HG02970 (cell line): ENCODE measurements at regions not wholly inside any gene's neighbourhood (a gene's known extent, or its start where the extent isn't known, plus 50 kb on each side); places are given as distances from the start of the nearest gene placed in this dataset.

ENCODE experiments used
- ATAC-seq: cut with Tn5 transposase; IDR thresholded peaks from one replicate; pipeline ENCODE4 v1.9.1; 2021; ENCODE audit warnings: mild to moderate bottlenecking, moderate library complexity, moderate number of reproducible peaks; ENCODE audit not compliant: unreplicated experiment, low FRiP score

DNA sequence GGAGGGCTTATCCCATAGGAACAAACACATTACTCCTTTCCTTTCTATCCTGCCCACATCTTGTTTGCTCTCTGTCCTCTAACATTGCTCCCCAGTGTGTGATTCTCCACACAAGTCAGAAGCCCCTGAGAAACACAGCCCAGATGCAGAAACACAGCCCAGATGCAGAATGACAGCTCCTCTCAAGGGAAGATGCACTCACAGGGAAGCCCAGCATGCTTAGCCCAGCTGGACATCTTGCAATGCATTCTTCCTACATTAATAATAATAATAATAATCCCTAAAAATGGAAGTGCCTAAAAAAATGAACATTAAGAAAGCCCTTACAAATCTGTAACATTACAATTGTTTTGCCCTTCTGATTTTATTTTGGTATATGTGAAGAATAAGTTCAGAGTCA, 172.1 kb downstream of the CBLN2 start:
- ATAC-seq, result no peak

DNA sequence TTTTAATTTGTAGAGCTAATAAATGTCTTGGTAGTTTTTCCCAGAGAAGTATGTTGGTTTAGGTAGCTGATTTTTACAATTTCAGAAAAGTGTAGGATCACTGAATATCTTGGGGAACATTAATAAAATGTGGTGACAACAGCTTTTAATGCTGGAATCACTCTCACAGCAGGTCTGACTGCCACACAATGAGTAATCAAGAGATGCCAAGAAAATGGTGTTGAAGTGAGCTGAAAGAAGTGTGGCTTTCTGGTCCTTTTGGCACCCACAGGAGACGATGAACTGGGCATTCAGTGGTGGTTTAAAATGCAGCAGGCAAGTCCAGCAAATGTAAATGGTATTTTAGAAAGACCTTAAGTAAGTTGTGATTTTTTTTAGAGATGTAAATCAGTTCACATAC, 175.8 kb downstream of the CBLN2 start:
- ATAC-seq, result no peak

DNA sequence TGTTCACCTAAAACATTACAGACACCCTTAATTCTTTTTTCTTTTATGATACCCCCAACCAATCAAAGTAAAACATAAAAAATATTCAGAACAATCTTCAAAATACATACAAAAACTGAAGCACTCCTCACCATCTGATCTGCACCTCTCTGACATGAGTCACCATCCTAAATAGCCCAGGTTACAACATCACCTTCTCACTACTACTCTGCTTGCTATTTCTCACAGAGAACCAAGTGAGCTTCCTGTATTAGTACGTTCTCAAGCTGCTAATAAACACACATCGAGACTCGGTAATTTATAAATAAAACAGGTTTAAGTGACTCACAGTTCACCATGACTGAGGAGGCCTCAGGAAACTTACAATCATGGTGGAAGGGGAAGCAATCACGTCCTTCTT, 183.5 kb downstream of the CBLN2 start:
- no peak for ATAC-seq

DNA sequence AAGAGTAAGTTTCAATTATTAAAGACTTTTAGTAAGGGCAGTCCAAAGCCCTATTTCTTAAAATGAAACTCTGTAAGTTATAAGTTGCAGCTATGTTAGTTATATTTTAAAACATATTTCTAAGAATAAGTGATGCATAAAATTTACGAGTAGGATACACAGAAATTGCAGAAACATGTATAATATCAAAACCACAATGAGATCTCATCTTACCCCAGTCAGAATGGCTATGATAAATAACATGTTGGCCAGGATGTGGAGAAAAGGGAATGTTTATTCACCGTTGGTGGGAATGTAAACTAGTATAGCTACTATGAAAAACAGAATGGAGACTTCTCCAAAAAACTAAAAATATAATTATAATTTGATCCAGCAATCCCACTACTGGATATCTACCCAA, 201.2 kb downstream of the CBLN2 start:
- ATAC-seq, result no peak

DNA sequence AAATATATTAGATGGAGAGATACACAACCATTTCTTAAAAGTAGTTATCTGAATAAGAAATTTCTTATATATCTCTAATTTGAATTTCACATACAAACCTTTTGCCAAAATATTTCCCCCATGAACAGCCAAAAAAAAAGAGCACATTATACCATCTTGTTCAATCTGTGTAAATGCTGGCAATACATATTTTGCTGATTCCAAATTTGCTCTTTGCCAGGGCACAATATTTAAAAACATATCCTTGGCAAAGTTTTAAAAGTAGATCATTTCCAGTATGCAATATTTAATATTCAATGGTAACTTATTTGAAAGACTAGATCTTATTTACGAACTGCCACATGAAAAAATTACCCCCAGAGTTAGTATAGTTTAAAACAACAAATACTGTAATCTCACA, 204.2 kb downstream of the CBLN2 start:
- no peak for ATAC-seq

DNA sequence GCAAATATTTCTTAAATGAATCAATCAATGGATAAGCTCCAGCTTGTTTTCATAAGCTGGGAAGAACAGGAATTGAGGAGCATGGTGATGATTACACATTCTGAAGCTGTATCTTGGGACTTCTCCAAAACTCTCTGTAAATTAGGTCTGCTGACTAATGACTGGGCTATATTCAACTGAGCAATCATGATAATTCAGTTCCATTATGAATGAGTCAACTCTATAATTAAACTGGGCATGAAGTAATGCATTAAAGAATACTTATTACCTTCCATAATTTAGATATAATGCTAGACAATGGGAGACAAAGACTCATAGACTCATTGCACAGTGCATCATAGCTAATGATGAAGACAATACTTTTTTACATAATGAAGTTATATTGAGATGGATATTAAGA, 207.4 kb downstream of the CBLN2 start:
- no peak for ATAC-seq

DNA sequence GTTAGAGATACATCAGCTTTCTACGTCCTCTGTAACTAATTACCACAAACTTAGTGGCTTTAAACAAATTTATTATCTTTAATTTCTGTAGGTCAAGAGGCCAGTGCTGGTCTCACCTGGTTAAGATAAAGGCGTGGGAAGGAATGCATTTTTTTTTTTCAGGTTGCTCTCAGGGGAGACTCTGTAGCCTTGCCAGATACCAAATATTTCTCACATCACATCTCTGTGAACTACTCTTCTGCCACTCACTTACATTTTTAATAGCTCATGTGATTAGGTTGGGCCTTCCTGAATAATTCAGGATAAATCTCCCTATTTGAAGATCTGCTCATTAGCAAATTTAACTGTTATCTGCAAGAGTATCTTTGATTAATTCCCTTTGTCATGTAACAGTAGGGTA, 214.6 kb downstream of the CBLN2 start:
- no peak for ATAC-seq

DNA sequence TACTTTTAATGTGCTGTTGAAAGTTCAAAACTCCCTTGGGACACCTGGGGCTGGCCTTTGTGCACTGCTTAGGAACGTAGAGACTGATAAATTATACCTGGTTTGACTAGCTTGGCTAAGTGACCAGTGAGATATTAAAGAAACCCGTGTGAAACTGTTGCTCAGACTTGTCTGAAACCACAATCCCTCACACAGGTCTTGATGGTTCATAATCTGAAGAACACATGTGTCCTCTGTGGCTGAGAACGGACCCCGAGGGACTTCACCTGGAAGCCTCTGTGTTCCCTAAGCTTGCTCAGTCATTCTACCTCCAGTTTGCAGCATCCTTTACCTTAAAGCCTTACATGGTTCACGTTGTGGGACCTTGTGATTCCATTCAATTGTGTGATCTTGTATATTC, 218.8 kb downstream of the CBLN2 start:
- no peak for ATAC-seq

DNA sequence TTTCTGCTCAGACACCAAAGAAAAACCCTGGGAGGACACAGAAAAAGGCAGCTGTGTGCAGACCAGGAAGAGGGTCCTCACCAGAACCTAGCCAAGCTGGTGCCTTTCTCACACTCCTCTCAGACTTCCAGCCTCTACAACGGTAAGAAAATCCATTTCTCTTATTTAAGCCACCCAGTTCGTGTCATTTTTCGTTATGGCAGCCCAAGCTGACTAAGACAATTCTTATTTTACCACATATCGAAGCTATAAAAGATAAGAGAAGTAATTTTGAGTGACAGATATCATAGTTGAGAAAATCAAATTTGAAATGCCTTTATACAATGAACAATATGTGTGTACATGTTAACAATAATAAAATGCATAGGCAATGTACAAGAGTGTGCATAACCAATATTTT, 219.5 kb downstream of the CBLN2 start:
- ATAC-seq, result no peak

DNA sequence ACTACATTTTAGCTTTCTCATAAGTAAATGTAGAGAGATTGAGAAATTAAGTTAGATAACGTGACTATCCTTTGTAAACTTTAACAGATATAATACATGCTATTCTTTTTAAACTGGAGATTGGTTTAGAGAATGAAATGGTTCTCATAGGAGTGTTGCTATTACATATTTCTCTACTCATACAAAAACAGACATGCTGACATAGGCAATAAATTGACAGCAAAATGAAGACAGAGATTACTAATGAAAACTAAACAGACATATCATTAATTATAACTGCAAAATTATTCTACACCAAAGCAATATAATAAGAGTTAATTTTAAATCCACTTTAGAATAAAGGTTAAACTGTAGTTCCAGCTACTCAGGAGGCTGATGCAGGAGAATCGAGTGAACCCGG, 227.6 kb downstream of the CBLN2 start:
- ATAC-seq, result no peak

DNA sequence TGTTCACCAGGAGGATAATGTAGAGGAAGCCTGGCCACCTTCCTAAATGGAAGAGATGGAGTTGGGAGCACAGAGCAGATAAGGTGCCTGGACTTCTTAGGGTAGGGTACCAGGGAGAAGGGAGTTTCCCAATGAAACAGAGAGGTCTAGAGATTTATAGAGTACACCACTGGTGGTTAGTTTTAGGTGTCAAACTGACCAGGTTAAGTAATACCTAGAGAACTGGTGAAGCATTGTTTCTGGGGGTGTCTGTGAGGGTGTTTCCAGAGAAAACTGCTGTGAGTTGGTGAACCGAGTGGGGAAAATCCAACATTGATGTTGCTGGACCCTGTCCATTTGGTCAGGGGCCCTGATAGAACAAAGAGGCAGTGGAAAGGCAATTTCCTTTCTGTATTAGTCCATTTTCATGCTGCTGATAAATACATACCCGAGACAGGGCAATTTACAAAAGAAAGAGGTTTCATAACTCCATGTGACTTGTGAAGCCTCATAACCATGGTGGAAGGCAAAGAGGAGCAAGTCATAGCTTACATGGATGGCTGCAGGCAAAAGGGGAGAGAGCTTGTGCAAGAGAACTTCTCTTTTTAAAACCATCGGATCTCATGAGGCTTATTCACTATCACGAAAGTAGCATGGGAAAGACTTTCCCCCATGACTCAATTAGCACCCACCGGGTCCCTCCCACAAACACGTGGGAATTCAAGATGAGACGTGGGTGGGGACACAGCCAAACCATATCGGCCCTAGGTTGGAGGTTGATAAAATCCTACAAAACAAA, 260.8 kb downstream of the CBLN2 start:
- ATAC-seq, result no peak

DNA sequence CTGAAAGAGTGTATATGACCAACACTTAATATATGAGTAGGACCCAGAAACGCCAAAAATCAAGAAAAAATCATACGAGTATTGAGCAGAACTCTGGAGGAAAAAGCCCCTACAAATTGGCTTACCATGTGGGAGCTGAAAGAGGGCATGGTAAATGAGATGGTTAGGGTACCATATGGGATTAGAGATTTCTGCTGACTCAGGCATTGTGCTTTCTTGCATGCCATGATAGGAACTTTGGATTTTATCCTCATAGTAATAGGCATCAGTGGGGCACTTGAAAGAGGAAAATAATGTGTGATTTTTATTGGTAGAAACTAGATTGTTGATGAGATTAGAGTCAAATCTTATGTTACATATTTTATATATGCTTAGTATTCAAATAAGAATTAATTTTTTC, 271.1 kb downstream of the CBLN2 start:
- no peak for ATAC-seq

DNA sequence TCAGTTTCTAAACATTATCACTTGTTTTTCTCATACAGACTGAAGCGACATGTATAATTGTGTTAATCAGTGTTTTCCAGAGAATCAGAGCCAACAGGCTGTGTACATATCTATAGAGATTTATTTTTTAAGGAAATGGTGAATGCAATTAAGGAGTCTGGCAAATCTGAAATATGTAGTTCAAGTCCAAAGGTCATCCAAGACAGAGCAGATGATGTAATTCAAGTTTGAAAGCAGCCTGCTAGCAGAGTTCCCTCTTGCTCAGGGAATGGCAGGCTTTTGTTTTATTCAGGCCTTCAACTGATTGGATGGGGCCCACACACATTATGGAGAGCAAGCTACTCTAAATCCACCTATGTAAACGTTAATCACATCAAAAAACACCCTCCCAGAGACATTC, 282.6 kb downstream of the CBLN2 start:
- ATAC-seq, result no peak

DNA sequence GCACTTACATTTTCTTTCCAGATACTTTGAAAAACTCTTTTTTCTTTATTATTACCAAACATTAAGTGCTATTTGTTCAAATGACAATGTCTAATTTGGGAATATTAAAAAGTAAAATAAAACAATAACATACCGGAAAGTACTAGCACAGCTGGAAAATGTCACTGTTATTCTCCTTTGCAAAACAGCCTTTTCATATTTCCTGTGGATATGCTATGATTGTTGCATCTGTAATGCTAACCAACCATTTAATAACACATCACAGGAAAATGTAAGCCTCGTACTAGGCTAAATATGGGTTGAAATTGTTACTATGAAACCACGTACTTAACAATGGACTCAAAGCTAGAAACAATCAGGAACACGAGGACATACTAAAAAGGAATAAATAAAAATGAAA, 298.1 kb downstream of the CBLN2 start:
- no peak for ATAC-seq

DNA sequence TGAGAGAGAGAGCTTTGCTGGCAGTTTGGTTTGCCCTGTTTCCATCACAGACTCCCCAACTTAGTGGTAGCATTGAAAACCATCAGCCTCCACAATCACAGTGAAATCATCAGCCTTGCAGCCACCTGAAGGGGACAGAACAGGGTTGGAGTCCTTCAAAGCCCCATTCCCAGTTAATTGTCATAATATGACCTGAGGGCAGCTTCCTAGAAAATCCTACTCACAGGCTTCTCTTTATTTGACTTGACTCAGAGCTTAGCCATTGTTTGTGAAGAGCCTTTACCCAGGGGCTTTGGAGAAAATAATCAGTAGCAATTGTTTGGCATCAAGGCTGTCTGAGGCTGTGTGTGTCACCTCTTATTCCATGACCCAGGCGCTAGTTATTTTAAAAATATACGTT, 308.7 kb downstream of the CBLN2 start:
- no peak for ATAC-seq

DNA sequence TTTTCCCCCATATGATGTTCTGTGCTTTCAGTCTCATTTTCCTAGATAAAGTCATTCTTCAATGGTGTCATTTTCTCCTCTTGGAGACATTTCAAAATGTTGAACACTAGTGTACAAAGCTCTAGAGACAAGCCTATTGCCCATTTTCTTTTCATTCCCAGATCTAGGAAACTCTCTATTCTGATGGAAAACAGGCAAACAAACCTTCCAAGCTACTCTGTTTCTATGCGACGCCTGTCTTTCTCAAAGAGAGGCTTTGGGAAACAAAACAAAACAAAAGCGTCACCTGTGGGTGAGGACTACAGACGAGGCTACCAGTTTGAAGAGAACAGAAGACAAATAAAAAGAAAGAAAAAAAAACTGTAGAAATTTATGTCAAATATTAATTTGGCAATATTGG, 311.0 kb downstream of the CBLN2 start:
- ATAC-seq, result no peak

DNA sequence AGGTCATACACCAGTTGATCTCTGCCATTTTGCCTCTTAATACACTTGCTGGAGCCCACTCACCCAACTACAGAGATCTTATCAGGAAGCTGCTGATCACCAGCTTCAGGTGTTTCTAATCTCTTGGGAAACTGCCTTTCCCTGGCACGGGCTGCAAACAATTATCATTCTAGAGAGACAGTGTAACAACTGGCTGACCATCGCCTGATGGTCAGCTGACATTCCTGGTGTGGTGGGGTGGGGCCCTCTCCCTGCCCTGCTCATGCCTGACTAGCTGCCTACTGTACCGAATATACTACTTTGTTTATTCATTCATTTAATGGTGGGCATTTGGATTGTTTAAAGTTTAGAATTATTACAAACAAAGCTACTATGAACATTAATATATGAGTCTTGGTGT, 311.5 kb downstream of the CBLN2 start:
- ATAC-seq, result no peak

DNA sequence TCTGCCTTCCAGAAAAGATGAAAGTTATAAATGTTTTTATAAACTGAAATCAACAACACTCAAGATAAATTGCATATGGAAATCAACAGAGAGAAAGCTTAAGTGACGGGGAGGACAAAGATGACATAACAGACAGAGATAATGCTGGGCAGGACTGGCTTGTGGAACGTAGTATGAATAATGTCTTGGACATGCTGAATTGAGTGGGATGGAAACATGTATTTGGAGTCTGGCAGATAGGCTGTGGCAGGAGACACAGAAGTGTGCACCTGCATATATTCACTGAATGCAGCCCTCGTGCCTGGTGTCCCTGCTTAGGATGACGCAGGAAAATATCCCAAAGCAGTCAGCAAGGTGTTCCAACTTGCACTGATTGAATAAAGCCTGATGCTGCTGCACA, 318.2 kb downstream of the CBLN2 start:
- no peak for ATAC-seq

DNA sequence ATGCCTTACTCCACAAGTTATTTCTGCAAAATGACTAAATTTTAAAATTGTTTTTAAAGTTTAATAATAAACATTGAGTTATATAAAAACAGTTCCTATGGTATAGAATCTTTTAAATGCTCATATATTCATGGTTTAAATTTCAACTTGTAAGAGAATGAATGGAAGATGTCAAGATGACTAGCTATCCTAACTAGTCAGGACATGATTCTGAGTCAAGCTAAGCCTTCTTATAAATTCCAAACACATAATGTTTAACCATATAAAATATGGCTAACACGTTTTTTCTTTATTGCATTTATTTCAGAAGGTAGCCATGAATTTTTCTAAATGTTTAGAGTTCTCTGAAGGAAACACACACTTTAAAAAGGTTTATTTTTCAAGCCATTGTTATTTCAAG, 320.4 kb downstream of the CBLN2 start:
- no peak for ATAC-seq

DNA sequence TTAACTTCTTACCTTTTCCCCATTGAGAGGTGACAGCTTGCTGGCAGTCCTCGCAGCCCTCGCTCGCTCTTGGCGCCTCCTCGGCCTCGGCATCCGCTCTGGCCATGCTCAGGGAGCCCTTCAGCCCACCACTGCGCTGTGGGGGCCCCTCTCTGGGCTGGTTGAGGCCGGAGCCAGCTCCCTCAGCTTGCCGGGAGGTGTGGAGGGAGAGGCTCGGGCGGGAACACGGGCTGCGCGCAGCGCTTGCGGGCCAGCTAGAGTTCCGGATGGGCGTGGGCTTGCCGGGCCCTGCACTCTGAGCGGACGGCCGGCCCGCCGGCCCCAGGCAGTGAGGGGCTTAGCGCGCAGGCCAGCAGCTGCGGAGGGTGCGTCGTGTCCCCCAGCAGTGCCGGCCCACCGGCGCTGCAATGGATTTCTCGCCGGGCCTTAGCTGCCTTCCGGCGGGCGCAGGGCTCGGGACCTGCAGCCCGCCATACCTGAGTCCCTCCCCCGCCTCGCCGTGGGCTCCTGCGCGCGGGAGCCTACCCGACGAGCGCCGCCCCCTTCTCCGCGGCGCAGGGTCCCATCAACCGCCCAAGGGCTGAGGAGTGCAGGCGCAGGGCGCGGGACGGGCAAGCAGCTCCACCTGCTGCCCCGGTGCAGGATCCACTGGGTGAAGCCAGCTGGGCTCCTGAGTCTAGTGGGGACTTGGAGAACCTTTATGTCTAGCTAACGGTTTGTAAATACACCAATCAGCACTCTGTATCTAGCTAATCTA, 335.0 kb downstream of the CBLN2 start:
- ATAC-seq, result no peak

DNA sequence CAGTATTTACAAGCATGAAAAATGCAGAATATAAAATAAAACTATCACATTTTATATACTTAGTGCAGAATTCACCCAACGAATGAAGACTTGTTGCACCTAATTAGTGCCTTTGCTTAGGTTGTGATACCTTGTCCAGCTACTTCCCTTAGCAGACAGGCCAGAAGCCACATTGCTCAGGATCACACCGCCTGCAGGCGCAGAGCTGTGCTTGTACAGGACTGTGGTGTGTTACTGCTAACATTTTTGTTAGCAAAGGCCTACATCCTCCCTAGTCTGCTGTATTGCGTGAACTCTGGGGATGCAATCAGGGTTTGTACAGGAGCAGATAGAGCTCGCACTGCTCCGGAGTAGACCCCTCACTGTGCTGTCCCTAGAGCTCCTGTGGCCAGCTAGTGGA, 336.9 kb downstream of the CBLN2 start:
- no peak for ATAC-seq

DNA sequence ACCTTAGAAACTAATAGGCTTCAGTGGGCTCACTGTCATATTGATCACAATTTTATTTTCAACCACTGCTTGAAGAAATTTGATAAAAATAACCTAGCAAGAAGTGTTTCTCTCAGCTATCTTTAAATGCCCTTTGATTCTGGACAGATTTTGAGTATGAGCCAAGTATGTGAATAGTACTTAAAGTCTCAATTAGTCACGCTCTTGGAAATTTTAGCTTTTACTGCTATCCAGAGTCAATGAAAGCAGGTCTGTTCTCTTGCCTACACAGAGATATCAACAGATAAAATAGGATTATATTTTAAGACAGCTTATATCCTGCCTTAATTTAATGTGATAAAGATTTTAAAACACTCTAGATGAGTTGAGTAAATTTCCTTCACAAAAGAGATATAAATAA, 337.3 kb downstream of the CBLN2 start:
- no peak for ATAC-seq
